Epithelial cell of esophagus (primary cell): ENCODE measurements at regions not wholly inside any gene's neighbourhood (a gene's known extent, or its start where the extent isn't known, plus 50 kb on each side); places are given as distances from the start of the nearest gene placed in this dataset.

Experiments used
- DNase-seq: peaks from one replicate; pipeline ENCODE4 v3.0.0; 2010; ENCODE audit warnings: low read depth
- H3K4me3 ChIP-seq: 2 replicates; pipeline ENCODE4 v1.5.1; 2011; ENCODE audit warnings: mild to moderate bottlenecking, low read length, control low read depth
- CTCF ChIP-seq: IDR thresholded peaks from 2 replicates; pipeline ENCODE4 v1.5.1; 2011; ENCODE audit warnings: low read depth, mild to moderate bottlenecking, low read length, control low read depth, inconsistent platforms; ENCODE audit not compliant: insufficient read depth; ENCODE audit errors: missing control alignments

GRCh38 chr11:95505927-95506426 lies 275.0 kb upstream of the SESN3 start:
- H3K4me3 ChIP-seq: no peak overlapping the region
- no peak for TF ChIP-seq CTCF
- peak; percentile 28 for DNase-seq

- DNase-seq: peak; percentile 45
- TF ChIP-seq CTCF: no peak
- H3K4me3 ChIP-seq: no peak overlapping the region
Measured at GRCh38 chr11:95503047-95503446, 272.0 kb upstream of the SESN3 start.

- TF ChIP-seq CTCF: no peak
- DNase-seq: no peak
- H3K4me3 ChIP-seq: no peak overlapping the region
Measured at GRCh38 chr11:95502522-95502921, 271.5 kb upstream of the SESN3 start.

GRCh38 chr11:95501761-95502266 lies 270.8 kb upstream of the SESN3 start:
- no peak overlapping the region for H3K4me3 ChIP-seq
- DNase-seq: no peak
- no peak for TF ChIP-seq CTCF

- no peak for TF ChIP-seq CTCF
- no peak for DNase-seq
- H3K4me3 ChIP-seq: no peak overlapping the region
Measured at GRCh38 chr11:95500466-95500865, 269.5 kb upstream of the SESN3 start.

- no peak overlapping the region for H3K4me3 ChIP-seq
- peak; percentile 85 for DNase-seq
- no peak for TF ChIP-seq CTCF
Measured at GRCh38 chr11:95499516-95500135, 268.6 kb upstream of the SESN3 start.

GRCh38 chr11:95498722-95499425 lies 267.9 kb upstream of the SESN3 start:
- DNase-seq: peak; percentile 67
- H3K4me3 ChIP-seq: no peak overlapping the region
- TF ChIP-seq CTCF: no peak
